Osteocyte (in vitro differentiated cells): ENCODE measurements at regions not wholly inside any gene's neighbourhood (a gene's known extent, or its start where the extent isn't known, plus 50 kb on each side); places are given as distances from the start of the nearest gene placed in this dataset.

Experiments used
- DNase-seq: peaks from one replicate; pipeline ENCODE4 v3.0.0; 2021; ENCODE audit warnings: mixed read lengths; ENCODE audit not compliant: unreplicated experiment; ENCODE audit errors: extremely low spot score
- H3K27ac Mint-ChIP-seq: one replicate; pipeline ENCODE4 v1.8.0; 2021; ENCODE audit warnings: mild to moderate bottlenecking, mixed read lengths; ENCODE audit not compliant: unreplicated experiment
- H3K27me3 Mint-ChIP-seq: one replicate; pipeline ENCODE4 v1.8.0; 2021; ENCODE audit warnings: mixed read lengths; ENCODE audit not compliant: unreplicated experiment
- H3K36me3 Mint-ChIP-seq: one replicate; pipeline ENCODE4 v1.8.0; 2021; ENCODE audit warnings: mixed read lengths; ENCODE audit not compliant: unreplicated experiment
- H3K4me1 Mint-ChIP-seq: one replicate; pipeline ENCODE4 v1.8.0; 2021; ENCODE audit warnings: mixed read lengths; ENCODE audit not compliant: unreplicated experiment
- H3K4me3 Mint-ChIP-seq: one replicate; pipeline ENCODE4 v1.8.0; 2021; ENCODE audit warnings: mild to moderate bottlenecking, moderate library complexity, mixed read lengths; ENCODE audit not compliant: unreplicated experiment
- H3K9me3 Mint-ChIP-seq: one replicate; pipeline ENCODE4 v1.8.0; 2021; ENCODE audit warnings: mixed read lengths; ENCODE audit not compliant: unreplicated experiment
- CTCF ChIP-seq: fragments of 200-600 bp; sonication (generic); IDR thresholded peaks from 2 replicates; pipeline ENCODE4 v1.5.0; 2021; ENCODE audit warnings: antibody characterized with exemption, mild to moderate bottlenecking, moderate library complexity

GRCh38 chr10:44773565-44773964, 137.6 kb upstream of the TMEM72 start:
- TF ChIP-seq CTCF: no peak
- H3K9me3 Mint-ChIP-seq: no peaks in the 10 kb centered on the region
- no peak for DNase-seq
- peaks cover 5% of the 10 kb centered on the region for H3K27me3 Mint-ChIP-seq
- no peak overlapping the region for H3K4me3 Mint-ChIP-seq
- H3K4me1 Mint-ChIP-seq: peaks cover 2% of the 10 kb centered on the region
- no peak overlapping the region for H3K27ac Mint-ChIP-seq
- no peaks in the 10 kb centered on the region for H3K36me3 Mint-ChIP-seq

GRCh38 chr10:44774676-44775401, 136.3 kb upstream of the TMEM72 start:
- Mint-ChIP-seq H3K27me3 (peaks cover 9% of the 10 kb centered on the region), H3K36me3 (no peaks in the 10 kb centered on the region), H3K4me3 (no peak overlapping the region), H3K27ac (no peak overlapping the region), H3K4me1 (peaks cover 2% of the 10 kb centered on the region), H3K9me3 (no peaks in the 10 kb centered on the region)
- no peak for TF ChIP-seq CTCF
- no peak for DNase-seq

DNA sequence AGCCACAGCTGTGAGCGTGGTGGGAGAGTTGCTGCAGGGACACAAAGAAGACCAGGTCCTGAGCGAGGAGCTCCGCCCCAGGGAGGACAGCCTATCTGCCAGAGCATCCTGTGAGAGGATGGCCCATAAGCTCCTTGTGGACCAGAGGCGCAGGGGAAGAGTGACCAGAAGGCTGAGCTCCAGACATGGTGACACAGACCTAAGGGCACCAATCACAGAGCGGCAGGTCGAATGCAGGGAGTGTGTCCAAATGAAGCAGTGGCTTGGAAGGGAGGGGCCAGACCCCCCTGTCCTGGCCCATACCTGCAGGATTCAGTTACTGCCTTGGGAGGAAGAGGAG, 135.8 kb upstream of the TMEM72 start:
- Mint-ChIP-seq H3K27ac (no peak overlapping the region), H3K36me3 (no peaks in the 10 kb centered on the region), H3K27me3 (peaks cover 10% of the 10 kb centered on the region), H3K4me1 (peaks cover 2% of the 10 kb centered on the region), H3K9me3 (no peaks in the 10 kb centered on the region), H3K4me3 (no peak overlapping the region)
- no peak for TF ChIP-seq CTCF
- no peak for DNase-seq

- no peak for DNase-seq
- H3K36me3 Mint-ChIP-seq: no peaks in the 10 kb centered on the region
- peaks cover 2% of the 10 kb centered on the region for H3K4me1 Mint-ChIP-seq
- peaks cover 4% of the 10 kb centered on the region for H3K9me3 Mint-ChIP-seq
- H3K27ac Mint-ChIP-seq: no peak overlapping the region
- no peak overlapping the region for H3K4me3 Mint-ChIP-seq
- peaks cover 13% of the 10 kb centered on the region for H3K27me3 Mint-ChIP-seq
- no peak for TF ChIP-seq CTCF
These were observed 135.0 kb upstream of the TMEM72 start for GRCh38 chr10:44776181-44776580.

DNA sequence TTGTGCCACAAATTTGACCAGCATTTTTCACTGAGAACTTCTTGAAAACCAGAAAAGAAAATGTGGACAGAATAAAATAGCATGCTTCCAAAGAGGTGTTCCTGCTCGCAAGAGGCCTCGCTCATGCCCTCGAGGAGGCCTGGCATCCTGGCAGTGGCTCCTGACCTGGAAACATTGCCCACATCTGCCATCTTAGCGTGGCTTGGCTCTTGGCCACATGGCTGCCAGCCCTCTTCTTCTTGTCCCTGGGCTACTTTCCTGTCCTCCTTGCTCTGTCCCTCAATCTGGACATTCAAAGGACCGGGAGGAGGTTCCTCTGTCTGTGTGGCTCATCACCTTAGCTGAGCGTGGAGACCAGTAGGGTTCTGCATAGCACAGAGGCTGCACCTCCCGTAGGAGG, 131.6 kb upstream of the TMEM72 start:
- peak; percentile 66 for DNase-seq
- H3K4me3 Mint-ChIP-seq: no peak overlapping the region
- H3K36me3 Mint-ChIP-seq: no peaks in the 10 kb centered on the region
- H3K27me3 Mint-ChIP-seq: peaks cover 20% of the 10 kb centered on the region
- H3K27ac Mint-ChIP-seq: no peak overlapping the region
- peaks cover 10% of the 10 kb centered on the region for H3K9me3 Mint-ChIP-seq
- peaks cover 2% of the 10 kb centered on the region for H3K4me1 Mint-ChIP-seq
- TF ChIP-seq CTCF: no peak
